WTC11 (cell line): ENCODE measurements at regions not wholly inside any gene's neighbourhood (a gene's known extent, or its start where the extent isn't known, plus 50 kb on each side); places are given as distances from the start of the nearest gene placed in this dataset.

Source experiments
- ATAC-seq: fragments of 200-7000 bp; cut with Tn5 transposase; 2 replicates; pipeline ENCODE4 v1.10.0; 2021; ENCODE audit warnings: mild to moderate bottlenecking, moderate library complexity
- CTCF ChIA-PET: fragments of 300-600 bp; sonication (Branson Sonifier 250); formaldehyde crosslinking; loops from one replicate; lab custom pipeline; 2021; ENCODE audit warnings: antibody characterized with exemption; lab: Charles Lee
- POLR2A ChIA-PET: fragments of 350-600 bp; sonication (Branson Sonifier 250); formaldehyde crosslinking; loops from one replicate; lab custom pipeline; 2021; ENCODE audit warnings: antibody characterized with exemption; lab: Charles Lee
- DNase-seq: peaks from one replicate; pipeline ENCODE4 v3.0.0; 2021; ENCODE audit warnings: low spot score
- H3K27ac Mint-ChIP-seq: 2 replicates; pipeline ENCODE4 v1.8.0; 2021; ENCODE audit warnings: mixed read lengths
- H3K27me3 Mint-ChIP-seq: 2 replicates; pipeline ENCODE4 v1.8.0; 2021; ENCODE audit warnings: low read depth, mild to moderate bottlenecking, moderate library complexity, mixed read lengths
- H3K36me3 Mint-ChIP-seq: 2 replicates; pipeline ENCODE4 v1.8.0; 2021; ENCODE audit warnings: mixed read lengths
- H3K4me1 Mint-ChIP-seq: 2 replicates; pipeline ENCODE4 v1.8.0; 2022; ENCODE audit warnings: mixed read lengths
- H3K4me3 Mint-ChIP-seq: 2 replicates; pipeline ENCODE4 v1.8.0; 2021; ENCODE audit warnings: mild to moderate bottlenecking, moderate library complexity, mixed read lengths
- H3K9me3 Mint-ChIP-seq: 2 replicates; pipeline ENCODE4 v1.8.0; 2021; ENCODE audit warnings: mixed read lengths
- AR ChIP-seq: fragments of 250-450 bp; sonication (Bioruptor Pico); IDR thresholded peaks from 2 replicates; pipeline ENCODE4 v1.9.0; 2021; ENCODE audit warnings: mild to moderate bottlenecking
- ATF3 ChIP-seq: sonication (generic); formaldehyde crosslinking; conservative IDR thresholded peaks from 2 replicates; pipeline ENCODE4 v1.8.1; 2022; ENCODE audit warnings: mild to moderate bottlenecking, missing genetic modification reagents
- CREB1 ChIP-seq: sonication (generic); formaldehyde crosslinking; IDR thresholded peaks from 2 replicates; pipeline ENCODE4 v1.8.0; 2023; ENCODE audit warnings: mild to moderate bottlenecking, missing genetic modification reagents
- E2F5 ChIP-seq: sonication (generic); formaldehyde crosslinking; IDR thresholded peaks from 2 replicates; pipeline ENCODE4 v1.8.1; 2022; ENCODE audit warnings: mild to moderate bottlenecking, moderate library complexity, missing genetic modification reagents
- EMX1 ChIP-seq: fragments of 250-450 bp; sonication (Bioruptor Pico); IDR thresholded peaks from 2 replicates; pipeline ENCODE4 v1.8.0; 2021; ENCODE audit warnings: mild to moderate bottlenecking
- ESRRA ChIP-seq: sonication (generic); formaldehyde crosslinking; IDR thresholded peaks from 2 replicates; pipeline ENCODE4 v1.8.1; 2022; ENCODE audit warnings: mild to moderate bottlenecking, missing genetic modification reagents, borderline replicate concordance
- GABPB1 ChIP-seq: sonication (generic); formaldehyde crosslinking; IDR thresholded peaks from 2 replicates; pipeline ENCODE4 v1.8.1; 2023; ENCODE audit warnings: mild to moderate bottlenecking, missing genetic modification reagents
- GTF2I ChIP-seq: fragments of 250-450 bp; sonication (Bioruptor Pico); conservative IDR thresholded peaks from 2 replicates; pipeline ENCODE4 v1.4.0; 2021; ENCODE audit warnings: mild to moderate bottlenecking
- HMGXB4 ChIP-seq: sonication (generic); formaldehyde crosslinking; IDR thresholded peaks from 2 replicates; pipeline ENCODE4 v1.8.1; 2023; ENCODE audit warnings: mild to moderate bottlenecking, moderate library complexity, missing genetic modification reagents
- KAT7 ChIP-seq: sonication (generic); formaldehyde crosslinking; IDR thresholded peaks from 2 replicates; pipeline ENCODE4 v1.8.1; 2023; ENCODE audit warnings: missing genetic modification reagents, mild to moderate bottlenecking, borderline replicate concordance
- NFE2L1 ChIP-seq: sonication (generic); formaldehyde crosslinking; IDR thresholded peaks from 2 replicates; pipeline ENCODE4 v1.8.1; 2023; ENCODE audit warnings: missing genetic modification reagents
- ZNF263 ChIP-seq: sonication (generic); formaldehyde crosslinking; IDR thresholded peaks from 2 replicates; pipeline ENCODE4 v1.8.1; 2022; ENCODE audit warnings: low read depth, mild to moderate bottlenecking, moderate library complexity, missing genetic modification reagents
- ZNF396 ChIP-seq: fragments of 250-450 bp; sonication (Bioruptor Pico); IDR thresholded peaks from 2 replicates; pipeline ENCODE4 v1.8.0; 2021; ENCODE audit warnings: mild to moderate bottlenecking, moderate library complexity, borderline replicate concordance
- ZNF671 ChIP-seq: fragments of 250-450 bp; sonication (Bioruptor Pico); IDR thresholded peaks from 2 replicates; pipeline ENCODE4 v1.8.0; 2021; ENCODE audit warnings: mild to moderate bottlenecking
- TF ChIP-seq, protein P1 (sequence below): fragments of 250-450 bp; sonication (Bioruptor Pico); IDR thresholded peaks from 2 replicates; pipeline ENCODE4 v1.8.0; 2021; ENCODE audit warnings: mild to moderate bottlenecking
- TF ChIP-seq, protein P2 (sequence below): sonication (generic); formaldehyde crosslinking; IDR thresholded peaks from 2 replicates; pipeline ENCODE4 v1.8.1; 2023; ENCODE audit warnings: mild to moderate bottlenecking, missing genetic modification reagents, moderate library complexity
- TF ChIP-seq, protein P3 (sequence below): sonication (generic); formaldehyde crosslinking; IDR thresholded peaks from 2 replicates; pipeline ENCODE4 v1.8.1; 2022; ENCODE audit warnings: low read depth, missing genetic modification reagents, borderline replicate concordance
- TF ChIP-seq, protein P4 (sequence below): fragments of 250-450 bp; sonication (Bioruptor Pico); IDR thresholded peaks from 2 replicates; pipeline ENCODE4 v1.9.0; 2021; ENCODE audit warnings: mild to moderate bottlenecking, borderline replicate concordance

DNA sequence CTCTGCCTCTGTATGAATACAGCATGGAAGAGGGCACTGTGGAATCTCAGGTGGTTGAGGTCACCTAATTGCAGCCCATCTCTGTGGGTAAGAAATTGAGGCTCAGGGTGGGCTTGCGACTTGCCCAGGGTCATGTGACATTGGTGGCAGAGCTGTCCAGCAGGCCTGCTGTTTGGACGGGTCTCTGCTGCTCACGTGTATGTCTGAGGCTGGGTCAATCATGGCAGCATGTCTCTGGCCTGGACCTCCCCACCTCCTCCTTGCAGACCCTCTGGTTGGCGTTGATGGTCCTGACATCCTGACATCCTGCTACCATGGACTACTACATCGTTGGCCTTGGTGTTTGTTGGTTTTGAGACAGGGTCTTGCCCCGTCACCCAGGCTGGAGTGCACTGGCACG is 64.3 kb upstream of the HPCAL1 start (continued):
- TF ChIP-seq, protein P1, sequence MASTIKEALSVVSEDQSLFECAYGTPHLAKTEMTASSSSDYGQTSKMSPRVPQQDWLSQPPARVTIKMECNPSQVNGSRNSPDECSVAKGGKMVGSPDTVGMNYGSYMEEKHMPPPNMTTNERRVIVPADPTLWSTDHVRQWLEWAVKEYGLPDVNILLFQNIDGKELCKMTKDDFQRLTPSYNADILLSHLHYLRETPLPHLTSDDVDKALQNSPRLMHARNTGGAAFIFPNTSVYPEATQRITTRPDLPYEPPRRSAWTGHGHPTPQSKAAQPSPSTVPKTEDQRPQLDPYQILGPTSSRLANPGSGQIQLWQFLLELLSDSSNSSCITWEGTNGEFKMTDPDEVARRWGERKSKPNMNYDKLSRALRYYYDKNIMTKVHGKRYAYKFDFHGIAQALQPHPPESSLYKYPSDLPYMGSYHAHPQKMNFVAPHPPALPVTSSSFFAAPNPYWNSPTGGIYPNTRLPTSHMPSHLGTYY = no peak

- Mint-ChIP-seq H3K9me3 (no peaks in the 10 kb centered on the region), H3K27me3 (no peaks in the 10 kb centered on the region), H3K4me1 (no peaks in the 10 kb centered on the region), H3K27ac (no peak overlapping the region), H3K36me3 (no peaks in the 10 kb centered on the region), H3K4me3 (no peak overlapping the region)
- peak; percentile 6 for DNase-seq
- POLR2A ChIA-PET = interaction anchor here (0.5 kb wide), 1 partner anchor 90 kb away, joined by 4 read pairs; no protein-coding TSS in a partner anchor
- ATAC-seq = no peak
- TF ChIP-seq ESRRA (no peak), ATF3 (CRISPR knock-in tag) (no peak), CREB1 (no peak), E2F5 (CRISPR knock-in tag) (no peak), KAT7 (CRISPR knock-in tag) (no peak), ZNF263 (no peak), EMX1 (CRISPR knock-in tag) (no peak), AR (CRISPR knock-in tag) (no peak), ZNF671 (CRISPR knock-in tag) (no peak), HMGXB4 (CRISPR knock-in tag) (no peak), NFE2L1 (no peak), ZNF396 (no peak), GABPB1 (no peak), GTF2I (CRISPR knock-in tag) (no peak)
- TF ChIP-seq, protein P2, sequence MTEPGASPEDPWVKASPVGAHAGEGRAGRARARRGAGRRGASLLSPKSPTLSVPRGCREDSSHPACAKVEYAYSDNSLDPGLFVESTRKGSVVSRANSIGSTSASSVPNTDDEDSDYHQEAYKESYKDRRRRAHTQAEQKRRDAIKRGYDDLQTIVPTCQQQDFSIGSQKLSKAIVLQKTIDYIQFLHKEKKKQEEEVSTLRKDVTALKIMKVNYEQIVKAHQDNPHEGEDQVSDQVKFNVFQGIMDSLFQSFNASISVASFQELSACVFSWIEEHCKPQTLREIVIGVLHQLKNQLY (CRISPR knock-in tag) = no peak
- TF ChIP-seq, protein P3, sequence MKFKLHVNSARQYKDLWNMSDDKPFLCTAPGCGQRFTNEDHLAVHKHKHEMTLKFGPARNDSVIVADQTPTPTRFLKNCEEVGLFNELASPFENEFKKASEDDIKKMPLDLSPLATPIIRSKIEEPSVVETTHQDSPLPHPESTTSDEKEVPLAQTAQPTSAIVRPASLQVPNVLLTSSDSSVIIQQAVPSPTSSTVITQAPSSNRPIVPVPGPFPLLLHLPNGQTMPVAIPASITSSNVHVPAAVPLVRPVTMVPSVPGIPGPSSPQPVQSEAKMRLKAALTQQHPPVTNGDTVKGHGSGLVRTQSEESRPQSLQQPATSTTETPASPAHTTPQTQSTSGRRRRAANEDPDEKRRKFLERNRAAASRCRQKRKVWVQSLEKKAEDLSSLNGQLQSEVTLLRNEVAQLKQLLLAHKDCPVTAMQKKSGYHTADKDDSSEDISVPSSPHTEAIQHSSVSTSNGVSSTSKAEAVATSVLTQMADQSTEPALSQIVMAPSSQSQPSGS (CRISPR knock-in tag) = no peak
- TF ChIP-seq, protein P4, sequence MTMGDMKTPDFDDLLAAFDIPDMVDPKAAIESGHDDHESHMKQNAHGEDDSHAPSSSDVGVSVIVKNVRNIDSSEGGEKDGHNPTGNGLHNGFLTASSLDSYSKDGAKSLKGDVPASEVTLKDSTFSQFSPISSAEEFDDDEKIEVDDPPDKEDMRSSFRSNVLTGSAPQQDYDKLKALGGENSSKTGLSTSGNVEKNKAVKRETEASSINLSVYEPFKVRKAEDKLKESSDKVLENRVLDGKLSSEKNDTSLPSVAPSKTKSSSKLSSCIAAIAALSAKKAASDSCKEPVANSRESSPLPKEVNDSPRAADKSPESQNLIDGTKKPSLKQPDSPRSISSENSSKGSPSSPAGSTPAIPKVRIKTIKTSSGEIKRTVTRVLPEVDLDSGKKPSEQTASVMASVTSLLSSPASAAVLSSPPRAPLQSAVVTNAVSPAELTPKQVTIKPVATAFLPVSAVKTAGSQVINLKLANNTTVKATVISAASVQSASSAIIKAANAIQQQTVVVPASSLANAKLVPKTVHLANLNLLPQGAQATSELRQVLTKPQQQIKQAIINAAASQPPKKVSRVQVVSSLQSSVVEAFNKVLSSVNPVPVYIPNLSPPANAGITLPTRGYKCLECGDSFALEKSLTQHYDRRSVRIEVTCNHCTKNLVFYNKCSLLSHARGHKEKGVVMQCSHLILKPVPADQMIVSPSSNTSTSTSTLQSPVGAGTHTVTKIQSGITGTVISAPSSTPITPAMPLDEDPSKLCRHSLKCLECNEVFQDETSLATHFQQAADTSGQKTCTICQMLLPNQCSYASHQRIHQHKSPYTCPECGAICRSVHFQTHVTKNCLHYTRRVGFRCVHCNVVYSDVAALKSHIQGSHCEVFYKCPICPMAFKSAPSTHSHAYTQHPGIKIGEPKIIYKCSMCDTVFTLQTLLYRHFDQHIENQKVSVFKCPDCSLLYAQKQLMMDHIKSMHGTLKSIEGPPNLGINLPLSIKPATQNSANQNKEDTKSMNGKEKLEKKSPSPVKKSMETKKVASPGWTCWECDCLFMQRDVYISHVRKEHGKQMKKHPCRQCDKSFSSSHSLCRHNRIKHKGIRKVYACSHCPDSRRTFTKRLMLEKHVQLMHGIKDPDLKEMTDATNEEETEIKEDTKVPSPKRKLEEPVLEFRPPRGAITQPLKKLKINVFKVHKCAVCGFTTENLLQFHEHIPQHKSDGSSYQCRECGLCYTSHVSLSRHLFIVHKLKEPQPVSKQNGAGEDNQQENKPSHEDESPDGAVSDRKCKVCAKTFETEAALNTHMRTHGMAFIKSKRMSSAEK (CRISPR knock-in tag) = no peak
- CTCF ChIA-PET = interaction anchor here (1.0 to 2.7 kb wide), 13 partner anchors 8 to 196 kb away, joined by 3 to 23 read pairs (median 5); no protein-coding TSS in a partner anchor
These were observed 63.7 kb upstream of the HPCAL1 start for GRCh38 chr2:10238991-10239485.
